ENCODE measurements at regions not wholly inside any gene's neighbourhood (a gene's known extent, or its start where the extent isn't known, plus 50 kb on each side); places are given as distances from the start of the nearest gene placed in this dataset.

DNA sequence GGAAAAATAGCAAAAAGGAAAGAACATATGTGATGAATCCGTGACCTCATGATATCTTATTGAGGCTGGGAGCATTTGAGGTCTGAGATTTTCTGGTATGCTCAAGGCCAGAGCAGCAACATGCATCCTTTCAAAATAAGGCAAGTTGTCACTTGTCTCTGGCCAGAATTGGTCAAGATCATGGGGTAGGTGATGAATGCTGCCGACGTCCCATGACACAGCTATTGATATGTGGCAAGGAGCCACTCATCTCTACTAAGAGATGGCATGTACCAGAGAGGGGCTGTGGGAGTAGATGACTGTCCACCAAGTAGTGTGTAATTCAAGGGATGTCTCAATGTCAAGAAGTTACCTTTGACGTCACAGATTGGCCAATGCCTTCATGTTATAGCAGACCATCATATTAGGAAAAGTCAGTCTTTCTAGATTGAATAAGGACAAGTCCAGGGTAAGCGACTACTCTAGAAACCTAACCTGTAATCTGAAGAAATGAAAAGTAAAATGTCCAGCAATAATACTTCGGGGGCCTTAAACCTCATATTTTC lies 527.4 kb downstream of the BMP2 start:
- TF ChIP-seq, protein P1, sequence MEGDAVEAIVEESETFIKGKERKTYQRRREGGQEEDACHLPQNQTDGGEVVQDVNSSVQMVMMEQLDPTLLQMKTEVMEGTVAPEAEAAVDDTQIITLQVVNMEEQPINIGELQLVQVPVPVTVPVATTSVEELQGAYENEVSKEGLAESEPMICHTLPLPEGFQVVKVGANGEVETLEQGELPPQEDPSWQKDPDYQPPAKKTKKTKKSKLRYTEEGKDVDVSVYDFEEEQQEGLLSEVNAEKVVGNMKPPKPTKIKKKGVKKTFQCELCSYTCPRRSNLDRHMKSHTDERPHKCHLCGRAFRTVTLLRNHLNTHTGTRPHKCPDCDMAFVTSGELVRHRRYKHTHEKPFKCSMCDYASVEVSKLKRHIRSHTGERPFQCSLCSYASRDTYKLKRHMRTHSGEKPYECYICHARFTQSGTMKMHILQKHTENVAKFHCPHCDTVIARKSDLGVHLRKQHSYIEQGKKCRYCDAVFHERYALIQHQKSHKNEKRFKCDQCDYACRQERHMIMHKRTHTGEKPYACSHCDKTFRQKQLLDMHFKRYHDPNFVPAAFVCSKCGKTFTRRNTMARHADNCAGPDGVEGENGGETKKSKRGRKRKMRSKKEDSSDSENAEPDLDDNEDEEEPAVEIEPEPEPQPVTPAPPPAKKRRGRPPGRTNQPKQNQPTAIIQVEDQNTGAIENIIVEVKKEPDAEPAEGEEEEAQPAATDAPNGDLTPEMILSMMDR (IDR thresholded peaks at IDR 0.05; ENCODE audit: partially characterized antibody, unreplicated experiment): no peak
- H3K4me1 Mint-ChIP-seq (ENCODE audit: low read depth, unreplicated experiment): no peaks in the 10 kb centered on the region
- no peaks in the 10 kb centered on the region for H3K9me3 Mint-ChIP-seq (ENCODE audit: unreplicated experiment)
- no peak overlapping the region for H3K4me3 Mint-ChIP-seq (ENCODE audit: unreplicated experiment)
- no peak for DNase-seq
- H3K36me3 Mint-ChIP-seq (ENCODE audit: unreplicated experiment): no peaks in the 10 kb centered on the region
- no peak overlapping the region for H3K27ac Mint-ChIP-seq (ENCODE audit: unreplicated experiment)
- peaks cover 1% of the 10 kb centered on the region for H3K27me3 Mint-ChIP-seq (ENCODE audit: unreplicated experiment)

DNA sequence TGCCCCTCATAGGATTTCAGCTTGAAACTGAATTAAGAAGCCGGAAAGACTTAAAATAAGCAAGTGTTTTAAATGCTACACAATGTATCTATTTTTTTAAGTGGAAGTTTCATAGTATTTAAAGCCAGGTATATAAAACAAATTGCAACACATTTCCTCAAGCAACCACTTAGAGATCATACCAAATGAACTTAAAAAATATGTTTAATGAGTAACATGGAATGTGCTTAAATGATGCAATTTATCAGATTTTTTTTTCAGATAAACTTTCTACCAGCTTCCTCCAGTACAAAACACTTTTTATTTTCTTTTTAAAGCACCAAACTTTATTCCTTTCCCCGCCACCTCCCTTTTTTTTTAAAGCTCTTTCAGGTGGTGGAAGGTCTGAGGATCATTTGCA lies 534.3 kb downstream of the BMP2 start:
- H3K36me3 Mint-ChIP-seq (ENCODE audit: unreplicated experiment): no peaks in the 10 kb centered on the region
- peaks cover 2% of the 10 kb centered on the region for H3K27me3 Mint-ChIP-seq (ENCODE audit: unreplicated experiment)
- no peak overlapping the region for H3K27ac Mint-ChIP-seq (ENCODE audit: unreplicated experiment)
- H3K4me3 Mint-ChIP-seq (ENCODE audit: unreplicated experiment): no peak overlapping the region
- no peaks in the 10 kb centered on the region for H3K9me3 Mint-ChIP-seq (ENCODE audit: unreplicated experiment)
- H3K4me1 Mint-ChIP-seq (ENCODE audit: low read depth, unreplicated experiment): no peaks in the 10 kb centered on the region
- no peak for DNase-seq
- TF ChIP-seq, protein P1 (IDR thresholded peaks at IDR 0.05; ENCODE audit: partially characterized antibody, unreplicated experiment): no peak

DNA sequence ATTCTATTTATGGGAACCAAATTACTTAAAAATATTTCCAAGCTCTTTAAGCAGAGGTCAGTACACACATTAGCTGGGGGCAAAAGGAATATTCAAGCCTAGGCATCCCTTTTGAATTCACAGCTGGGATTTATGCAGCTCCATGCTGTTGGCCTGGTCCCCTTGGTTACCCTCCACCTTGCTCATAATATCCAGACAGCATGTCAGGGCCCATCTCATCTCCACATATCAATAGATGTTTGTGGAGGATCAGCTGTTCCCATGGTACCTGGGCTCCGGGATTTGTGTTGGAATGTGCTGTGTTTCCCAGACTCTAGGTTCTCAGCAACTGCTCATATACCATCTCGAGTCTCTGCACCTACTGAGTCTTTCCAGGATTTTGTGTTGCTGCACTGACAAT lies 534.8 kb downstream of the BMP2 start:
- TF ChIP-seq, protein P1 (IDR thresholded peaks at IDR 0.05; ENCODE audit: partially characterized antibody, unreplicated experiment): no peak
- no peak for DNase-seq
- Mint-ChIP-seq H3K27ac (ENCODE audit: unreplicated experiment) (no peak overlapping the region), H3K4me1 (ENCODE audit: low read depth, unreplicated experiment) (no peaks in the 10 kb centered on the region), H3K4me3 (ENCODE audit: unreplicated experiment) (no peak overlapping the region), H3K9me3 (ENCODE audit: unreplicated experiment) (no peaks in the 10 kb centered on the region), H3K36me3 (ENCODE audit: unreplicated experiment) (no peaks in the 10 kb centered on the region), H3K27me3 (ENCODE audit: unreplicated experiment) (peaks cover 2% of the 10 kb centered on the region)

DNA sequence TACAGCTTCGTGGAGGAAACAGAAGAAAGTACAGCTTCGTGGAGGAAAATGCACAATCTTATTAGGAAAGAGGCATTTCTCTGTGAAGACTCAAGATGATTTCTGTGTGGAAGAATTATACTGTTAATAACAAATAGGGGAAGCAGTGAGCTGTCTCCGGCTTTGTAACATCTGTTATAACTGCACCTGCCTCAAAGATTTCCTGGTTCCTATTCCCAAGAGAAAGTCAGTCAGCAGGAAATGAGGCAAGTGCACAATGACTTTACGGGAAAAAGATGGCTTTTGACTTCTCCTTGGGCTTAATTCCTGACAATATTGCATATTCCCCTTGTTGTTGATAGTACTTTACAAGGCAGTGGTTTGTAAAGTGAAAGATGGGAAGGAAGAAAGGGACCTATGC lies 538.5 kb downstream of the BMP2 start:
- H3K4me3 Mint-ChIP-seq (ENCODE audit: unreplicated experiment): no peak overlapping the region
- no peaks in the 10 kb centered on the region for H3K36me3 Mint-ChIP-seq (ENCODE audit: unreplicated experiment)
- H3K9me3 Mint-ChIP-seq (ENCODE audit: unreplicated experiment): no peaks in the 10 kb centered on the region
- TF ChIP-seq, protein P1 (IDR thresholded peaks at IDR 0.05; ENCODE audit: partially characterized antibody, unreplicated experiment): no peak
- no peak for DNase-seq
- H3K27ac Mint-ChIP-seq (ENCODE audit: unreplicated experiment): no peak overlapping the region
- peaks cover 2% of the 10 kb centered on the region for H3K27me3 Mint-ChIP-seq (ENCODE audit: unreplicated experiment)
- H3K4me1 Mint-ChIP-seq (ENCODE audit: low read depth, unreplicated experiment): no peaks in the 10 kb centered on the region

DNA sequence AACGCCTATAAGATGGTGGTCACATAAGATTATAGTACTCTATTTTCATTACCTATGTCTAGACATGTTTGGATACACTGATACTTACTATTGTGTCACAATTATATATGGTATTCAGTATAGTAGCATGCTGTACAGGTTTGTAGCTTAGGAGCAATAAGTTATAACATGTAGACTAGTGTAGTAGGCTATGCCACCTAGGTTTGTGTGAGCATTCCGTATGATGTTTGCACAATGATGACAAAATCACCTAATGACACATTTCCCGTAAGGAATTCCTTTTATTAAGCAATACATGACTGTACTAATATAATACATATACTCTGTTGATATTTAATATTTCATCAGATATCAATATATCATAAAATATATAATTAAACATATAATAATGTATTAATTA lies 540.7 kb downstream of the BMP2 start:
- H3K27me3 Mint-ChIP-seq (ENCODE audit: unreplicated experiment): no peaks in the 10 kb centered on the region
- no peak overlapping the region for H3K4me3 Mint-ChIP-seq (ENCODE audit: unreplicated experiment)
- TF ChIP-seq, protein P1 (IDR thresholded peaks at IDR 0.05; ENCODE audit: partially characterized antibody, unreplicated experiment): no peak
- DNase-seq: no peak
- H3K27ac Mint-ChIP-seq (ENCODE audit: unreplicated experiment): no peak overlapping the region
- no peaks in the 10 kb centered on the region for H3K9me3 Mint-ChIP-seq (ENCODE audit: unreplicated experiment)
- H3K4me1 Mint-ChIP-seq (ENCODE audit: low read depth, unreplicated experiment): no peaks in the 10 kb centered on the region
- no peaks in the 10 kb centered on the region for H3K36me3 Mint-ChIP-seq (ENCODE audit: unreplicated experiment)
